Endothelial cell of umbilical vein (primary cell): ENCODE measurements at regions not wholly inside any gene's neighbourhood (a gene's known extent, or its start where the extent isn't known, plus 50 kb on each side); places are given as distances from the start of the nearest gene placed in this dataset.

ENCODE experiments used
- BruUV-seq: library from RNA; stranded (reverse); fragments of 400-500 nt; replicated peaks from 2 replicates; lab custom pipeline; 2021; lab: Mats Ljungman, UMichigan
- CTCF ChIA-PET: fragments of 300-600, 350-600 bp; sonication (Branson Sonifier 250); formaldehyde crosslinking; loops from one replicate; lab custom pipeline; 2021; ENCODE audit warnings: antibody characterized with exemption, inconsistent platforms; lab: Charles Lee
- POLR2A ChIA-PET: fragments of 300-600, 350-600 bp; sonication (Branson Sonifier 250); formaldehyde crosslinking; loops from one replicate; lab custom pipeline; 2021; ENCODE audit warnings: antibody characterized with exemption, inconsistent platforms; lab: Charles Lee
- DNase-seq: peaks from one replicate; pipeline ENCODE4 v3.0.0-alpha.2; 2011; ENCODE audit warnings: low read depth, low spot score
- FAIRE-seq: peaks from 2 replicates; lab custom pipeline; 2011; peaks lifted over from hg19 to GRCh38; lab: Jason Lieb, UNC
- H2AFZ ChIP-seq: 2 replicates; pipeline ENCODE4 v1.6.0; 2012; ENCODE audit warnings: low read depth, low read length, control low read depth, inconsistent platforms
- H3K27ac ChIP-seq: 2 replicates; pipeline ENCODE4 v1.5.1; 2011; ENCODE audit warnings: low read depth, mild to moderate bottlenecking, control low read depth, low read length, moderate library complexity; ENCODE audit not compliant: insufficient read depth
- H3K27me3 ChIP-seq, 2 experiments: 2 replicates each; pipeline versions ENCODE4 v1.6.0 to v1.6.1; 2011; ENCODE audit warnings: low read length in 2 of 2, mixed read lengths in 1 of 2; ENCODE audit not compliant: control insufficient read depth in 2 of 2, insufficient read depth in 2 of 2
- H3K36me3 ChIP-seq, 2 experiments: 2 replicates in 1 of 2; 3 replicates in 1 of 2; pipeline ENCODE4 v1.5.1; 2011; ENCODE audit warnings: low read length in 2 of 2, mild to moderate bottlenecking in 1 of 2, moderate library complexity in 1 of 2; ENCODE audit not compliant: control insufficient read depth in 2 of 2, insufficient read depth in 2 of 2; ENCODE audit errors: extremely low read depth in 1 of 2
- H3K4me1 ChIP-seq: 3 replicates; pipeline ENCODE4 v1.5.1; 2011; ENCODE audit warnings: mild to moderate bottlenecking, low read length; ENCODE audit not compliant: control insufficient read depth, insufficient read depth; ENCODE audit errors: extremely low read depth
- H3K4me2 ChIP-seq: 2 replicates; pipeline ENCODE4 v1.6.1; 2011; ENCODE audit warnings: low read length, control low read depth, mixed read lengths; ENCODE audit not compliant: insufficient read depth
- H3K4me3 ChIP-seq, 3 experiments: fragments of 200-600 bp in 1 of 3; sonication (generic), shearing (Covaris generic) in 1 of 3; replicated peaks in 1 of 3; 2 replicates each; pipeline ENCODE4 v1.5.1; 2011 to 2016; ENCODE audit warnings: control low read depth in 3 of 3, low read length in 3 of 3, mild to moderate bottlenecking in 2 of 3, inconsistent platforms in 1 of 3, low read depth in 1 of 3, moderate library complexity in 1 of 3; ENCODE audit not compliant: insufficient read depth in 1 of 3
- H3K79me2 ChIP-seq: 2 replicates; pipeline ENCODE4 v1.6.0; 2012; ENCODE audit warnings: low read length, inconsistent platforms; ENCODE audit not compliant: control insufficient read depth, insufficient read depth
- H3K9ac ChIP-seq: replicated peaks from 2 replicates; pipeline ENCODE3; 2011; ENCODE audit warnings: low read length, control low read depth; ENCODE audit not compliant: insufficient read depth; ENCODE audit errors: extremely low read depth
- H3K9me1 ChIP-seq: replicated peaks from 3 replicates; pipeline ENCODE4 v1.6.0; 2011; ENCODE audit warnings: mild to moderate bottlenecking, low read length; ENCODE audit not compliant: control insufficient read depth, insufficient read depth; ENCODE audit errors: extremely low read depth
- H3K9me3 ChIP-seq: replicated peaks from 2 replicates; pipeline ENCODE4 v1.5.1; 2012; ENCODE audit warnings: low read length, inconsistent platforms; ENCODE audit not compliant: control insufficient read depth, insufficient read depth
- H4K20me1 ChIP-seq: replicated peaks from 2 replicates; pipeline ENCODE3; 2011; ENCODE audit warnings: mild to moderate bottlenecking, low read length; ENCODE audit not compliant: control insufficient read depth, insufficient read depth; ENCODE audit errors: extremely low read depth
- EZH2 ChIP-seq: IDR thresholded peaks from 2 replicates; pipeline ENCODE4 v1.6.1; 2012; ENCODE audit warnings: borderline replicate concordance, low read depth, mild to moderate bottlenecking, moderate library complexity, low read length, inconsistent platforms; ENCODE audit not compliant: severe bottlenecking
- FOS ChIP-seq: IDR thresholded peaks from 2 replicates; pipeline ENCODE4 v1.6.1; 2011; ENCODE audit warnings: mild to moderate bottlenecking, low read length, moderate library complexity, borderline replicate concordance; ENCODE audit not compliant: insufficient read depth
- GATA2 ChIP-seq: IDR thresholded peaks from 2 replicates; pipeline ENCODE4 v1.7.0; 2011; ENCODE audit warnings: low read depth, mild to moderate bottlenecking, moderate library complexity, mixed read lengths, low read length; ENCODE audit not compliant: insufficient read length, insufficient read depth
- JUN ChIP-seq: IDR thresholded peaks from 2 replicates; pipeline ENCODE4 v1.6.1; 2011; ENCODE audit warnings: borderline replicate concordance, low read depth; ENCODE audit not compliant: insufficient read length, insufficient read depth
- MYC ChIP-seq: IDR thresholded peaks from one replicate; pipeline ENCODE4 v1.6.1; 2011; ENCODE audit warnings: mild to moderate bottlenecking, low read depth, low read length
- POLR2A ChIP-seq: IDR thresholded peaks from 2 replicates; pipeline ENCODE4 v1.6.1; 2012; ENCODE audit warnings: low read depth, mild to moderate bottlenecking, control low read depth, low read length
- POLR2AphosphoS5 ChIP-seq: IDR thresholded peaks from 2 replicates; pipeline ENCODE4 v1.6.1; 2012; ENCODE audit warnings: low read depth, mild to moderate bottlenecking, control low read depth, low read length, moderate library complexity; ENCODE audit not compliant: insufficient read depth
- dilution Hi-C: fragments of 300-500 bp; cut with MboI; formaldehyde crosslinking; loops from one replicate; pipeline ENCODE4 v1.15.0; 2019; ENCODE audit warnings: low sequenced_read_pairs; ENCODE audit not compliant: extremely low pct_ligation_motif_present
- intact Hi-C: fragments of 100-400 bp; cut with micrococcal nuclease; formaldehyde crosslinking; loops from one replicate; pipeline ENCODE4 v1.10.0; 2022
- TF ChIP-seq, protein P1 (sequence below): IDR thresholded peaks from 2 replicates; pipeline ENCODE4 v1.6.1; 2011; ENCODE audit not compliant: insufficient read depth, insufficient read length
- TF ChIP-seq, protein P2 (sequence below), 2 donors: IDR thresholded peaks; 1 replicate in 1 of 2; 2 replicates in 1 of 2; pipeline ENCODE4 v1.5.1; 2011; ENCODE audit warnings: low read length in 2 of 2, mild to moderate bottlenecking in 2 of 2, moderate library complexity in 2 of 2, control low read depth in 1 of 2, inconsistent platforms in 1 of 2, low read depth in 1 of 2; ENCODE audit not compliant: insufficient read depth in 1 of 2; ENCODE audit errors: extremely low read depth in 1 of 2

- FAIRE-seq, result no peak
- Histone ChIP-seq H3K36me3 (no peaks in the 10 kb centered on the region), H3K27ac (no peak overlapping the region), H3K27me3 (peaks cover 5 to 6% of the 10 kb centered on the region in 2 experiments), H3K9ac (no peak overlapping the region), H3K4me3 (no peak overlapping the region), H3K9me1 (no peaks in the 10 kb centered on the region), H3K4me2 (no peak overlapping the region), H4K20me1 (no peaks in the 10 kb centered on the region), H3K4me1 (no peaks in the 10 kb centered on the region), H3K79me2 (no peaks in the 10 kb centered on the region), H2AFZ (no peak overlapping the region), H3K9me3 (no peaks in the 10 kb centered on the region)
- BruUV-seq, result no TSS peak
- TF ChIP-seq JUN (no peak), POLR2AphosphoS5 (no peak)
- DNase-seq, result no peak
- intact Hi-C loops (no loop called here), dilution Hi-C loops (no loop called here)
- ChIA-PET POLR2A (no interaction called here), CTCF (interaction anchor here (0.8 to 1.1 kb wide), 2 partner anchors 10 to 15 kb away, joined by 3 read pairs; no protein-coding TSS in a partner anchor)
Observed at GRCh38 chr10:78821052-78821451, 247.7 kb upstream of the ZMIZ1 start.

- no peaks in the 10 kb centered on the region for H3K9me3 ChIP-seq
- no peaks in the 10 kb centered on the region for H4K20me1 ChIP-seq
- POLR2A ChIA-PET, result no interaction called here
- BruUV-seq, result no TSS peak
- intact Hi-C loops, result no loop called here
- no peak overlapping the region for H3K9ac ChIP-seq
- peaks cover 2 to 3% of the 10 kb centered on the region in 2 experiments for H3K27me3 ChIP-seq
- DNase-seq (no peak), FAIRE-seq (no peak)
- dilution Hi-C loops, result no loop called here
- TF ChIP-seq, protein P1, sequence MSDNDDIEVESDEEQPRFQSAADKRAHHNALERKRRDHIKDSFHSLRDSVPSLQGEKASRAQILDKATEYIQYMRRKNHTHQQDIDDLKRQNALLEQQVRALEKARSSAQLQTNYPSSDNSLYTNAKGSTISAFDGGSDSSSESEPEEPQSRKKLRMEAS, result no peak
- TF ChIP-seq EZH2, result no peak
- no peak for TF ChIP-seq MYC
- no peak for TF ChIP-seq FOS
- TF ChIP-seq, protein P2, sequence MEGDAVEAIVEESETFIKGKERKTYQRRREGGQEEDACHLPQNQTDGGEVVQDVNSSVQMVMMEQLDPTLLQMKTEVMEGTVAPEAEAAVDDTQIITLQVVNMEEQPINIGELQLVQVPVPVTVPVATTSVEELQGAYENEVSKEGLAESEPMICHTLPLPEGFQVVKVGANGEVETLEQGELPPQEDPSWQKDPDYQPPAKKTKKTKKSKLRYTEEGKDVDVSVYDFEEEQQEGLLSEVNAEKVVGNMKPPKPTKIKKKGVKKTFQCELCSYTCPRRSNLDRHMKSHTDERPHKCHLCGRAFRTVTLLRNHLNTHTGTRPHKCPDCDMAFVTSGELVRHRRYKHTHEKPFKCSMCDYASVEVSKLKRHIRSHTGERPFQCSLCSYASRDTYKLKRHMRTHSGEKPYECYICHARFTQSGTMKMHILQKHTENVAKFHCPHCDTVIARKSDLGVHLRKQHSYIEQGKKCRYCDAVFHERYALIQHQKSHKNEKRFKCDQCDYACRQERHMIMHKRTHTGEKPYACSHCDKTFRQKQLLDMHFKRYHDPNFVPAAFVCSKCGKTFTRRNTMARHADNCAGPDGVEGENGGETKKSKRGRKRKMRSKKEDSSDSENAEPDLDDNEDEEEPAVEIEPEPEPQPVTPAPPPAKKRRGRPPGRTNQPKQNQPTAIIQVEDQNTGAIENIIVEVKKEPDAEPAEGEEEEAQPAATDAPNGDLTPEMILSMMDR (IDR thresholded peaks at IDR 0.05; ENCODE audit: extremely low read depth in 1 of 2, insufficient read depth in 1 of 2, low read depth in 1 of 2, low read length in 2 of 2), result no peak
- no peak for TF ChIP-seq JUN
- no peak for TF ChIP-seq POLR2A
- TF ChIP-seq POLR2AphosphoS5, result no peak
- TF ChIP-seq GATA2, result no peak
- no peak overlapping the region for H3K27ac ChIP-seq
- no peaks in the 10 kb centered on the region for H3K36me3 ChIP-seq
- H3K79me2 ChIP-seq, result no peaks in the 10 kb centered on the region
- H2AFZ ChIP-seq, result no peak overlapping the region
- H3K4me2 ChIP-seq, result no peak overlapping the region
- H3K4me1 ChIP-seq, result no peaks in the 10 kb centered on the region
- H3K4me3 ChIP-seq, result no peak overlapping the region
- CTCF ChIA-PET, result no interaction called here
- H3K9me1 ChIP-seq, result no peaks in the 10 kb centered on the region
Observed at GRCh38 chr10:78828647-78829539, 239.9 kb upstream of the ZMIZ1 start.
